ENCODE measurements at regions not wholly inside any gene's neighbourhood (a gene's known extent, or its start where the extent isn't known, plus 50 kb on each side); places are given as distances from the start of the nearest gene placed in this dataset.

DNA sequence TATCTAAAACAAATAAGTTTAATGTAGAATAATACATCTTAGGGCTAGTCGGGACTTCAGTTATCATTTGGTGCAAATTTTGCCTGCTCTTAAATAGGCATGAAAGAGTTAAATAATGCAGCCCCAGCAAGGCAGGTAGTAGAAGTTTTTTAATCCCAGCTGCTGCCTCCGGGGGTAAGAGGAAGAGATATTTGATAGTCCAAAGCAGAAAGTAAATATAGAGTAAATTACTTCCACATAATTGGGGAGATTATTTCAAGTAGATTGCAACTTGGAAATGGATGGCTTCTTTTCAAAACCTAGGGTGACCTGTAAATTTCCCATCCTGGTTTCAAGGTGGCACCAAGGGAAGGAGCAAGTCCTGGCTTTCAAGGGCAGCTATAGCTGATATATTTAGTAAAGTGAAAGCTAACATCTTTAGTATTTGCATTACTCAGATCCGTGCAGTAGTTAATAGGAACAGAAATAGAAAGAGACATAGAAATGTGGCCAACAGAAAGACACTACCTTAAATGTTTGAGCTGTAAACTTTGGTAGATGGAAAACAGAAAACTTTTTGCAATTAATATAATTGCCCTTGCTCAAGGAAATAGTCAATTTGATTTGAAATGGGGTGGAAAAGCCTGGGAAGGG is 109.1 kb downstream of the LMO4 start:
- Histone ChIP-seq H3K36me3 (no peaks in the 10 kb centered on the region), H3K4me3 (no peak overlapping the region), H3K4me1 (peaks cover 0 to 5% of the 10 kb centered on the region in 2 donors), H3K9me3 (no peaks in the 10 kb centered on the region), H3K27me3 (no peaks in the 10 kb centered on the region), H3K27ac (no peak overlapping the region)
- no peak for TF ChIP-seq POLR2A (IDR thresholded peaks at IDR 0.05)
- TF ChIP-seq, protein P1, sequence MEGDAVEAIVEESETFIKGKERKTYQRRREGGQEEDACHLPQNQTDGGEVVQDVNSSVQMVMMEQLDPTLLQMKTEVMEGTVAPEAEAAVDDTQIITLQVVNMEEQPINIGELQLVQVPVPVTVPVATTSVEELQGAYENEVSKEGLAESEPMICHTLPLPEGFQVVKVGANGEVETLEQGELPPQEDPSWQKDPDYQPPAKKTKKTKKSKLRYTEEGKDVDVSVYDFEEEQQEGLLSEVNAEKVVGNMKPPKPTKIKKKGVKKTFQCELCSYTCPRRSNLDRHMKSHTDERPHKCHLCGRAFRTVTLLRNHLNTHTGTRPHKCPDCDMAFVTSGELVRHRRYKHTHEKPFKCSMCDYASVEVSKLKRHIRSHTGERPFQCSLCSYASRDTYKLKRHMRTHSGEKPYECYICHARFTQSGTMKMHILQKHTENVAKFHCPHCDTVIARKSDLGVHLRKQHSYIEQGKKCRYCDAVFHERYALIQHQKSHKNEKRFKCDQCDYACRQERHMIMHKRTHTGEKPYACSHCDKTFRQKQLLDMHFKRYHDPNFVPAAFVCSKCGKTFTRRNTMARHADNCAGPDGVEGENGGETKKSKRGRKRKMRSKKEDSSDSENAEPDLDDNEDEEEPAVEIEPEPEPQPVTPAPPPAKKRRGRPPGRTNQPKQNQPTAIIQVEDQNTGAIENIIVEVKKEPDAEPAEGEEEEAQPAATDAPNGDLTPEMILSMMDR (IDR thresholded peaks at IDR 0.05 in 4 of 5, conservative IDR thresholded peaks at IDR 0.05 in 1 of 5) = no peak
- ATAC-seq (no peak), DNase-seq (no peak)
- in situ Hi-C loops (cut with MboI; ENCODE audit: low sequenced_read_pairs in 4 of 4) (no loop called here), intact Hi-C loops (cut with DNase I; ENCODE audit: low total_unique reads) (no loop called here)

DNA sequence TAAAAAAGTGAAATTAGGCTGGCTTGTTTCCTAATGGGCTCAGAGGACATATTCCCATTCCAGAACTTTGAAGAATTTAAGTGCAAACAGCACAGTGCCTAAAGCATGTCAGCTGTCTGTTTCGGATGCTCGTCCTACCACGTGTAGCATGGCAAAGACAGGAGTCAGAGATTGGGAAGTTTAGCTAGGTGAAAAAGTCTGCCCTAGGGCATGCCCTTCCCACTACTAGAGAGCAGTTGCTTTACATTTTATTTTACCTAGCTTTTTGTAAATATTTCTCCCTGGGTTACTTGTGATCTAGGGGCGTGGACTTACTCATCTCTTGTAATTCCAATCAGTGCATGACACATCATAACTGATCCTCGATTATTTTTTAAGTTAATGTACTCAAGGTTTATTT is 111.1 kb downstream of the LMO4 start:
- in situ Hi-C loops (cut with MboI; ENCODE audit: low sequenced_read_pairs in 4 of 4) = no loop called here
- no peak for ATAC-seq
- Histone ChIP-seq H3K9me3 (no peaks in the 10 kb centered on the region), H3K4me1 (no peaks in the 10 kb centered on the region), H3K27ac (no peak overlapping the region), H3K4me3 (no peak overlapping the region), H3K27me3 (no peaks in the 10 kb centered on the region), H3K36me3 (no peaks in the 10 kb centered on the region)
- intact Hi-C loops (cut with DNase I; ENCODE audit: low total_unique reads) = no loop called here
- TF ChIP-seq, protein P1 (IDR thresholded peaks at IDR 0.05 in 4 of 5, conservative IDR thresholded peaks at IDR 0.05 in 1 of 5) = no peak
- TF ChIP-seq POLR2A (IDR thresholded peaks at IDR 0.05) = no peak
- no peak for DNase-seq

DNA sequence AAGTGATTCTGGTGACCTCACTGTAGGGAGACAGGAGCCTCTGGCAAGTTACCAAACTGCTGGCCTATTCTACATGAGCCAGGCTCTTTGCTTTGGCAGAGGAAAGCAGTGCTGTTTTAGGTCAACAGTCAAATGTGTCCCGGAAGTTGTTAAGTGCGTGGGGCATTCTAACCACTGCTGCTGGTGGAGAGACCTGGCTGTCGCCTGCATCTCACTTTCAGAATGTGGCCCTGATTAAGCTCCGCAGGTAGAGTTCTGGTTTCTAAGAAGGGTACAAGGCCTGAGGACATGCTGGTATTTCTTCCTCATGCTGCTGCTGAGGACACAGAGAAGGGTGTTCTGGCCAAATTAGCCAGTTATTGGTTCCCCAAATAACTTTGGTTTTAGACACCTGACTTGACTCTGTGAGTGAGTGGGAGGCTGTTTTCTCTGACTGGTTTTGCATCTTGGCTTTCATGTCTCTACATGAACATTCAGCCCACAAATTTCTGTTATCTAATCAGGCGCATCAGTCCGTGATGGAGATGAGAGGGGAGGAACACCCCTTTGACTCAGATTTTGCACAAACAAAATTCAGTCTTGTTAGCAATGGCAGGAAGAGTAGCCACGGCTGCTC is 120.8 kb downstream of the LMO4 start:
- intact Hi-C loops (cut with DNase I; ENCODE audit: low total_unique reads) = no loop called here

DNA sequence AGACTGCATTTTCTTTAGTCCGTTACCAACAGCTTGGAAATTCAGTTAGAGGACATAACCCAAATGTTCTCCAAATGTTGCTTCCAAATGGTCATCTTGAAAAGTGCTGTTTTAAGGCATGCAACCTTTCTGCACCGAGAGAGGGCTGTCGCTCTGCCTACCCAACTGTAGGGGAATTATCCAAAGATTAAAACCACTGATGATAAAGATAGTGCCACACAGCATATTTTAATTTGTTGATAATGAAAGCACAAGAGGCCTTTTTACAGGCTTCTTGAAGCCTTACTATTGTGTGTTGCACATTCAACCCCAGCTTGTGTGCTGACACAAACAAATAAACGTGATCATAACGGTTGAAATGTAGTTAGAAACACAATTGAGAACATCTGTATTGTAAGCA is 121.5 kb downstream of the LMO4 start:
- intact Hi-C loops (cut with DNase I; ENCODE audit: low total_unique reads) (no loop called here), in situ Hi-C loops (cut with MboI; ENCODE audit: low sequenced_read_pairs in 4 of 4) (no loop called here)
- no peaks in the 10 kb centered on the region for H3K9me3 ChIP-seq
- H3K4me3 ChIP-seq = no peak overlapping the region
- no peaks in the 10 kb centered on the region for H3K36me3 ChIP-seq
- DNase-seq (no peak), ATAC-seq (no peak)
- H3K4me1 ChIP-seq = no peaks in the 10 kb centered on the region
- no peak for TF ChIP-seq POLR2A (IDR thresholded peaks at IDR 0.05)
- TF ChIP-seq, protein P1 (IDR thresholded peaks at IDR 0.05 in 4 of 5, conservative IDR thresholded peaks at IDR 0.05 in 1 of 5) = no peak
- H3K27me3 ChIP-seq = no peaks in the 10 kb centered on the region
- no peak overlapping the region for H3K27ac ChIP-seq

More for the DNA sequence above, 120.8 kb downstream of the LMO4 start:
- H3K36me3 ChIP-seq = no peaks in the 10 kb centered on the region
- in situ Hi-C loops (cut with MboI; ENCODE audit: low sequenced_read_pairs in 4 of 4) = no loop called here
- peak in 1 of 2 donors; percentile 14 for DNase-seq
- H3K27me3 ChIP-seq = no peaks in the 10 kb centered on the region
- TF ChIP-seq POLR2A (IDR thresholded peaks at IDR 0.05) = no peak
- TF ChIP-seq, protein P1 (IDR thresholded peaks at IDR 0.05 in 4 of 5, conservative IDR thresholded peaks at IDR 0.05 in 1 of 5) = no peak
- ATAC-seq = no peak
- H3K4me1 ChIP-seq = no peaks in the 10 kb centered on the region
- no peak overlapping the region for H3K27ac ChIP-seq
- no peaks in the 10 kb centered on the region for H3K9me3 ChIP-seq
- no peak overlapping the region for H3K4me3 ChIP-seq

All from gastrocnemius medialis (tissue), 4 donors.